Tibial nerve (tissue), 3 donors: ENCODE measurements at regions not wholly inside any gene's neighbourhood (a gene's known extent, or its start where the extent isn't known, plus 50 kb on each side); places are given as distances from the start of the nearest gene placed in this dataset.

Experiments used
- CTCF ChIP-seq, 5 experiments: fragments of 200-600 bp in 3 of 5; fragments of 450-650 bp in 2 of 5; sonication (generic) in 3 of 5; IDR thresholded peaks; one replicate each; pipeline ENCODE4 v1.5.1; 2016 to 2019; ENCODE audit warnings: antibody characterized with exemption in 5 of 5, mild to moderate bottlenecking in 3 of 5, moderate library complexity in 2 of 5
- POLR2A ChIP-seq, 2 donors: fragments of 450-650 bp; IDR thresholded peaks; one replicate each; pipeline ENCODE4 v1.6.1; 2017; ENCODE audit warnings: antibody characterized with exemption in 2 of 2, mild to moderate bottlenecking in 2 of 2, moderate library complexity in 2 of 2

- no peak for TF ChIP-seq CTCF (IDR thresholded peaks at IDR 0.05)
- TF ChIP-seq POLR2A (IDR thresholded peaks at IDR 0.05): no peak
Observed at GRCh38 chr5:9841516-9842170, 211.5 kb upstream of the TAS2R1 start.
